ENCODE measurements at regions not wholly inside any gene's neighbourhood (a gene's known extent, or its start where the extent isn't known, plus 50 kb on each side); places are given as distances from the start of the nearest gene placed in this dataset.
"Not testable (repeated sequence)": the region's sequence is repeated elsewhere in the genome, so short reads cannot be mapped to it uniquely, and the experiment has no call there.

DNA sequence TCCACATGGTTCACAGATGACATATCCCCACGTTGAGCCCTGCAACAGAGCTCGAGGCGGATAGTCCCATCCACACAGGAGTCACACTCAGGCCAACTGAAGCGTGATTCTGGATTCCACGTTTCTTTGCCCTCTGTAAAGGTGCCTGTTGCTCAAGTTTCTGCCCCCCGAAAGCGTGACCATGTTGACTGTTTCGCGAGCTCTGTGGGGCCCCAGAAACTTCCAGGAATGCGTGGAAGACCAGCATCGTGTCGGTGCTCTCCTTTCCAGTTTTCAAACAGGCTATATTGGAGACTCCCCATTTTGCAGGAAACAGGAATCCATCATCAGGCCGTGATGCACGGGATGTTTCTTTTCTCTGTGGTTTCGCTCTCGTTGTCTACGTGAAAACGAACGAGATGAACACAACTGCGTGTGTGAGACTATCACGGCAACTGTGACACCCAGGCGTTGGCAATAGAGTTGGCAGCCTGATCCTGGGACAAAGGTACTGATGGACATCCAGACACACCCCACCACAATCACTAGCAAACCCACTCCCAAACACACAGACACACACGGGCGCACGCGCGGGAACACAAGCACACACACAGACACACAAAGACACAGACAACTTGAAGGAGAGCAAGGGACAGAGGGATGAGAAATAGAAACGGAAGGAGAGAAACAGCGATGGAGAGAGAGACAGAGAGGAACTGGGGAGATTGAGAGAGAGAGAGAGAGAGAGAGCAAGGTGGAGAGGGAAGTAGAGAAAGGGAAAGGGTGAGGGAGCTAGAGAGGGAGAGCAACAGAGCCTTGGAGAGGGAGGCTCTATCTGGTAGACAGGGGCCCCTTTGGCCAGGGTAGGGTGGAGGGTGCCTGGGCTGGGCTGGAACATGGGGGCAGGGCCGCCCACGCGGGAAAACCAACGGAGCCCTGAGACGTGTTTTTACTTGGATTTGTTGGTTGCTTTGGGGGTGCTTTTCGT, 1609.3 kb downstream of the SPATA31A7 start:
- DNase-seq, result peak; percentile 36

DNA sequence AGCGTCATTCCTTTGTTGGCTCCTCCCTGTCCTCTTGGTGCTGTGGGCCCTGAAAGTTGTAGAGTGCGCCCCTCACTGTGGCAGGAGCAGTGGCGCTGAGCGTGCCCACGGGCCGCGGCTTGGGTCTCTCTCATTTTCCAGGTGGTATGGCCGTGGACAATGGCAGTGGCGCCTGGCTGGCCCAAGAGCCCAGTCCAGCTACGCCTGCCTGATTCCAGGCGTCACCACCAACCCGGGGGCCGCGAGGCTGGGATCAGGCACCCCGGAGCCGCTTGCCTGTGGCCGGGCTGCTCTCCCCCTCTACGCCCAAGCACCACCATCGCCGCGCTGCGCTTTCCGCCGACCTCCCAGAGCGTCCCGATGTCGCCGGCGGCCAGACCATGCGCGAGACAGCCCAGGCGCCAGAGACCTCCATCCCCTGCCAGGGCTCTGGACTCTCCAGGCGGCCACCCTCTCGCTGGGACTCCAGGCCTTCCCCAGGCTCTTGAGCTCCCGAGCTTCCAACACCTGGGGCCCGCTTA, 1610.1 kb downstream of the SPATA31A7 start:
- DNase-seq, result peak; percentile 43

DNA sequence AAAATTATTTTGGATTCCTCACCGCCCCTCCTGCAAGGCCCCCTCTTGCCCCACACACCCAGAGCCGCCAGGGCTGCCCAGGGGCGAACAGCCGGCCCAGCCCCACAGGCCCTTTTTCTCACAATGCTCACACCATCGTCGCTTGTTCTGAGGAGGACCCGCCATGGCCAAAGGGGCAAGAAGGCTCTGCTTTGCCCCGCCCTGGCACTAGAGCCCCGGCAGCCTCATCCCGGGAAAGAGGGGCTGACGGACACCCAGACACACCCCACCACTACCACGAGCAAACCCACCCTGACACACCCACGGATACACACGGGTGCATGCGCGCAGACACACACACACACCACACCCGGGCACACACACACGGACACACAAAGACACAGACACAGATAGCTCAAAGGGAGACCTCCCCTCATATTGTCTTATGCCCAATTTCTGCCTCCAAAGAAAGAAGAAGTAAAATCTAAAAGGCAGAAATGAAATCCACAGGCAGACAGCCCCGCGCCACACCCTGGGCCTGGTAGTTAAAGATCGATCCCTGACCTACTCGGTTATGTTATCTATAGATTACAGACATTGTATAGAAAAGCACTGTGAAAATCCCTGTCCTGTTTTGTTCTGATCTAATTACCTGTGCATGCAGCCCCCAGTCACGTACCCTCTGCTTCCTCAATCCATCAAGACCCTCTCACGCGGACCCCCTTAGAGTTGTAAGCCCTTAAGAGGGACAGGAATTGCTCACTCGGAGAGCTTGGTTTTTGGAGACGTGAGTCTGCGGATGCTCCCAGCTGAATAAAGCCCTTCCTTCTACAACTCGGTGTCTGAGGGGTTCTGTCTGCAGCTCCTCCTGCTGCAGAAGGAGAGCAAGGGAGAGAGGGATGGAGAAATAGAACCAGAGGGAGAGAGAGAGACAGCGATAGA, 1610.9 kb downstream of the SPATA31A7 start:
- peak; percentile 41 for DNase-seq

DNA sequence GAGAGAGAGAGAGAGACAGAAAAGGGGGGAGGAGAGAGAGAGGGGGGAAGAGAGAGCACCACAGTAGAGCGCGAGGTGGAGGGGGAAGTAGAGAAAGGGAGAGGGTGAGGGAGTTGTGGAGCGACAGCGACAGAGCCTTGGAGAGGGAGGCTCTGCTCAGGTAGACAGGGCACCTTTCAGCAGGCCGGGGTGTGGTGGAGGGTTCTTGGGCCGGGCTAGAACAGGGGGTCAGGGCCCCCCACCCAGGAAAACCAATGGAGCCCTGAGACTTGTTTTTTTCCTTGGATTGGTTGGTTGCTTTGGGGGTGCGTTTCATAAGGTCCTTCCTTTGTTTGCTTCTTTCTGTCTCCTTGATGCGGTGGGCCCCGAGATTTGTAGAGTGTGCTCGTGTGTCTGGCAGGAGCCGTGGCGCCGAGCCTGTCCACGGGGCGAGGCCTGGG, 1611.6 kb downstream of the SPATA31A7 start:
- DNase-seq, result peak; percentile 23

DNA sequence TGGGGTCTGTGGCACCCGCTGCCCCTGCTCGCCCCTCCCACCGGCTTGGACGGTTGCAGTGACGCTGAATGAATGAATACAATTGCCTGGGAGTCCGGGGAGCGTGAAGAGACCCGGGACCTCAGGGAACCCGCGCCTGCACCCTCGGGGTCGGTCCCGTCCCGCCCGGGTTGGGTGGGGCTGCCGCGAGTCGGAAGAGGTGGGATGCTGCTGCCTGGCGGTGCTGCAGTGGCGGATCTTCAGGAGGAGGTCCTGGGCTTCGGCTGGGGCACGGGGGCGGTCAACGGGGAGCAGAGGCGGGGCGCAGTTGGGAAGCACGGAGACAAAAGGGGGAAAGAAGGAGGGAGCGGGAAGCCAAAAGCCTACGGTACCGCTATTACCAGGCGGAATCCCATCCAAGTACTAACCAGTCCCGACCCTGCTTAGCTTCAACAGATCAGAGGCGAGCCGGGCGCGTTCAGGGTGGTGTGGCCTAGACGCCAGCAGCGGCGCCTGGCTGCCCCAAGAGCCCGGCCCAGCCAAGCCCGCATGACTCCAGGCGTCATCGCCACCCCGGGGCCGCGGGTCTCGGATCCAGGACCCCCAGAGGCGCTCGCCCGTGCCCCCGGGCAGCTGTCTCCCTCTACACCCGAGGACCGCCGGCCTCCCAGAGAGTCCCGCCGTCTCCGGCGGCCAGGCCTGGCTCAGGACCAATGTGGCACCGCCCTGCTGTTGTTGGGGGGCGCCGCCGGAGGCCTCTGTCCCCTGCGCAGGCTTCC, 1612.3 kb downstream of the SPATA31A7 start:
- DNase-seq, result peak; percentile 91

DNA sequence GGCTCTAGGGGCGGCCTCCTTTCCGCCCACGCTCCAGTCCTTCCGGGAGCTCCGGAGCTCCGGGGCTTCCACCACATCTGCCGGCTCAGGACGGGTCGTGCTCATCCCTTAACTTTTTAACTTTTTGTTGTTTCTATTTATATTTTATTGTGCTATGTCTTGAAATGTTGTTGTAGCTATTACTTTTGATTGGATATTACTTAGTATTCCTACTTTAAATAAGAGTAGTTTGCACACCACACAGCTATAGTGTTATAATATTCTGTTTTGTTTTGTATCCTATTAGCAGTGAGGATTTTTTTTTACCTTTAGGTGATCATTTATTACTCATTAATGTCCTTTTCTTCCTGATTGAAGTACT, 1612.9 kb downstream of the SPATA31A7 start:
- not testable (repeated sequence) for DNase-seq

DNA sequence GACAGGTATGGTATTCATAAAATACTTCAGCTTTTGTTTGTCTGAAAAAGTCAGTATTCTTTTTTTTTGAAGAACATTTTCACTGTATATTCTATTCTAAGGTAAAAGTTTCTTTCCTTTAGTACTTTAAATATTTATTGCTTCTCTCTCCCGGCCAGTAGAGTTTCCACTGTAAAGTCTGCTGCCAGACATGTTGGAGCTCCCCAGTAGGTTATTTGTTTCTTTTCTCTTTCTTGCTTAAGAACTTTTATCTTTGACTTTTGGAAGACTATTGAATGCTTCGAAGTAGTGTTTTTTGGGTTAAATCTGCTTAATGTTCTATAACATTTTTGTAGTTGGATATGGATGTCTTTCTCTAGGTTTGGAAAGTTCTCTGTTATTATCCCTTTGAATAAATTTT, 1613.3 kb downstream of the SPATA31A7 start:
- DNase-seq, result not testable (repeated sequence)

DNA sequence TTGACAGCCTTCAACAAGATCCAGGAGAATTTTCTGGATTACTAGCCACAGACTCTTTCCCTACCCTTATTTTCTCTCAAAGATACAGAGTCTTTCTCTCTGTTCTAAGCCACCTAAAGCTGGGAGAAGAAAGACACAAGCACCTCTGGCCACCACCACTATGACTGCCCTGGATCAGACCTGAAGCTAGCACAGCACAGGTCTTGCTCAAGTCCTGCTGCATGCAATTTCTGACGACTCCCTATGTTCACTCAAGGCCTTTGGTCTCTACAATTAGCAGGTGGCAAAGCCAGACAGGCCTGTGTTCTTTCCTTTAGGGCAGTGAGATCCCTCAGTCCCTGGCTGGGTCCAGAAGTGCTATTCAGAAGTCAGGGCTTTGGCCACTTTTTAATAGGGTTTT, 1614.5 kb downstream of the SPATA31A7 start:
- not testable (repeated sequence) for DNase-seq

DNA sequence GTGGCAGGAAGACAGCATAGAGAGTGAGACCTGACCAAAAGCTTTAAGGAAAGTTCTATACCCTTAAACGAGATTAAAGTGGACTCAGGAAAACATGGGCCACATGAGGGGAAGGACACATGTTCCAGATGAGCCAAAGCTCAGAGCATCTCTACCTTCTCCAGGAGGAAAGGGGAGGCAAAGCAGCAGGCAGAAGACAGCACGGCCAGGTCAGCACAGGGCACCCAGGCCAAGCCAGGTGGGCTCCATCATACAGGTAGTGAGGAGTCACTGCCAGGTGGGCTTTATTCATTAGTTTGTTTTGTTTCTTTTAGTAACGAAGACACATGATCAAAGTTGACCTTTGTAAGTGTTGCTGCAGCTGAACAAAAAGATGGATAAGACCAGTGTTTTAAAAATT, 1617.6 kb downstream of the SPATA31A7 start:
- not testable (repeated sequence) for DNase-seq

DNA sequence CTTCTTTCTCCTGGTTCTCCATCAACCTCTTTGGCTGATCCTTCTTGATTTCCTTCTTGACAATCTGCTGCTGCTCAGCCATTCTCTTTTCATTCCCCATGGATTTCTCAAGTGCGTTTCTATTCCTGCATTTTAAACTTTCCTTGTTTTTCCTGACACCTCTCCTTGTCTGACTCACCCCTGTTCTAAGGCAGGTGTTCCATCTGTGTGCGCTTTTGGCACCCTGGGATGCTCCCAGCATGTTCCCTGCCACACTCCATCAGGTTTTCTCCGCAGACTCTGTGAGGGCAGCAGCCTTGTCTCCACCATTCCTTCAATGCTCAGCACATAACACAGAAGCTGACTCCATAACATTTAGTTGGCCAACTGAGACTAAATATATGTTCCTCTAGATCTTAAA, 1618.2 kb downstream of the SPATA31A7 start:
- not testable (repeated sequence) for DNase-seq

DNA sequence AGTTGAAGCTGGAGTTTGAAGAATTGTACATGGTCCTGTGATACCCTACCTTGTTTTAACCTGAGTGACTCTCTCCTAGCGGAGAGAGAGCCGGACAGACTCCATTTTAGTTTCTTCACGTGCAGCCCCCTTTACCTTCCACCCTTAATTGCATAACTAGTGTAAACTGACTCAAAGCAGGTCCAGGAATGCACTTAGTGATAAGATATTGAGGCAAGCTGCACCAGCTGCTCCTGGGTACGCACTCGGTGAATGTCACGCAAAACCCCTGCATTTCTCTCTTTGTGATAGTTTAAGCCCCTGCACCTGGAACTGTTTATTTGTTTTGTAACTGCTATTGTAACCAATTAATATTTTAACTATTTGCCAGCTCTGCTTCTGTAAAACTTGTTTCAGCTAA, 1620.5 kb downstream of the SPATA31A7 start:
- DNase-seq, result not testable (repeated sequence)

DNA sequence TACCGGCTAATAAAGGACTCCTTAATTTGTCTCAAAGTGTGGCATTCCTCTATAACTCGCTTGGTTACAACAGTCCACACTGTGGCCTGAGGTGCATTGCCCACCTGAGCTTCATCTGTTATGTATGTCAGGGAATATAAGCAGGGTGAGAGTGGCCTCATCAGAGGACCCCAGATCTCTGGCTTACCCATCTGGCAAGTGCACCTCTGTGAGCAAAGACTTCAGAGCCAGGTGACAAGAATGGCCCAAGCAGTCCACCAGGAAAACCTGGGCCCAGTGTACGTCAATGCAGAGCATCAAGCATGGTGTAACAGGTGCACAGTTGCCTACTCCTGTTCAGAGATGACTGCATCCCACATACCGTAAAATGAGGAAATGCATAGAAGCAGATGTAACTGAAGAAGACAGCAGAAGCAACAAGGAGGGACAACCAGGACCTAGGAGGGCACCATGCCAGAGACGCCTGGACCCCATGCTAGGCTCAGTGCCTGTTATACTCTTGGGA, 1621.0 kb downstream of the SPATA31A7 start:
- not testable (repeated sequence) for DNase-seq

DNA sequence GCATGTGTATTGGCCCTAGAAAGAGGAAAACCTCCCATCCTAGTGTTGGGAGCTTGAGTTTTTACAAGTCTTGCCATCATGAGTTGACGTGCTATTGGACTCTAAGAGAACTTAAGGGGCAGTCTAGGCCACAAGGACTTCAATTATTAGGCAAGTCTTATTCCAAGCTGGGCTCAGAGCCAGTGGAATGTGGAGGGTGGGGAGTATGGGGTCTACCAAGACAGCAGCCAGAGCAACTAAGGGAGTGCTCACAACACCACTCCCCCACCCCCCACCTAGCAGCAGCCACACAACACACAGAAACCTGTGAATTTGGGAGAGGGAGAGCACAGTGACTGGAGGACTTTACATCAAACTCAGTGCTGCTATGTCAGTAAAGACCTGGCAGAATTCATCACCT, 1625.6 kb downstream of the SPATA31A7 start:
- peak; percentile 16 for DNase-seq

DNA sequence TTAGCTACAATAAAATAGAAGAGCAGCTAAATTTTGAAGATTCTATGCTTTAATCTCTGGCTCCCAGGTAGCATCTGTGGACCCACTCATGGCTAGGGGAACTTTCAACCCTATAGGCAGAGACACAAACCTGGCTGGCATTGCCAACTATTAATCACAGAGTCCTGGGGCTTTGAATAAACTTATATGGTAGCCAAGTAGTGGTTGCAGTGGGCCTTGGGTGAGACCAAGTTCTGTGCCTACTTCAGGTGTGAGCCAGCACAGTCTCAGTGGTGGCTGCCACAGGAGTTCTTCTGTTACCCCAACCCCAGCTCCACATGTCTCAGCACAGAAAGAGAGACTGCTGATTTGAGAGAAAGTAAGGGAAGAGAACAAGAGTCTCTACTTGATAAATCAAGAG, 1626.5 kb downstream of the SPATA31A7 start:
- DNase-seq, result not testable (repeated sequence)

DNA sequence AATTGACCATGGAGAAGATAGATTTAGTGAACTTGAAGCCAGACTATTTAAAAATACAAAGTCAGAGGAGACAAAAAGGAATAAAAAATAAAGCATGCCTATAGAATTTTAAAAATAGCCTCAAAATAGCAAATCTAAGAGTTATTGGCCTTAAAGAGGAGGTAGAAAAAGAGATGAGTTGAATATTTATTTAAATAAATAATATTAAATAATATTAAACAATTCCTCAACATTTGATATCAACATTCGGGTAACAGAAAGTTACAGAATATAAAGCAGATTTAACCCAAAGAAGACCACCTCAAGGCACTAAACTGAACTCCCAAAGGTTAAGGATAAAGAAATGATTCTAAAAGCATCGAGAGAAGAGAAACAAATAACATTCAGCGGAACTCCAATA, 1627.4 kb downstream of the SPATA31A7 start:
- DNase-seq, result not testable (repeated sequence)

DNA sequence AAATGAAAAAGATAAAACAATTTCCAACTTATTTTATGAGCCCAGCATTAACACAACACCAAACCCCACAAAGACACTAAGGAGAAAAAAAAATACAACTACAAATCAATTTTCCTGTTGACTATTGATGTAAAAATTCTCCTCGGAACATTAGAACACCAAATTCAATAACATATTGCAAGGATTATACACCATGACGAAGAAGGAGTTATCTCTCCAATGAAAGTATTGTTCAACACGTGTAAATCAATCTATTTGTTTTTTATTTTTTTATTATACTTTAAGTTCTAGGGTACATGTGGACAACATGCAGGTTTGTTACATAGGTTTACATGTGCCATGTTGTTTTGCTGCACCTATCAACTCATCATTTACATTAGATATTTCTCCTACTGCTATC, 1632.3 kb downstream of the SPATA31A7 start:
- DNase-seq, result not testable (repeated sequence)

DNA sequence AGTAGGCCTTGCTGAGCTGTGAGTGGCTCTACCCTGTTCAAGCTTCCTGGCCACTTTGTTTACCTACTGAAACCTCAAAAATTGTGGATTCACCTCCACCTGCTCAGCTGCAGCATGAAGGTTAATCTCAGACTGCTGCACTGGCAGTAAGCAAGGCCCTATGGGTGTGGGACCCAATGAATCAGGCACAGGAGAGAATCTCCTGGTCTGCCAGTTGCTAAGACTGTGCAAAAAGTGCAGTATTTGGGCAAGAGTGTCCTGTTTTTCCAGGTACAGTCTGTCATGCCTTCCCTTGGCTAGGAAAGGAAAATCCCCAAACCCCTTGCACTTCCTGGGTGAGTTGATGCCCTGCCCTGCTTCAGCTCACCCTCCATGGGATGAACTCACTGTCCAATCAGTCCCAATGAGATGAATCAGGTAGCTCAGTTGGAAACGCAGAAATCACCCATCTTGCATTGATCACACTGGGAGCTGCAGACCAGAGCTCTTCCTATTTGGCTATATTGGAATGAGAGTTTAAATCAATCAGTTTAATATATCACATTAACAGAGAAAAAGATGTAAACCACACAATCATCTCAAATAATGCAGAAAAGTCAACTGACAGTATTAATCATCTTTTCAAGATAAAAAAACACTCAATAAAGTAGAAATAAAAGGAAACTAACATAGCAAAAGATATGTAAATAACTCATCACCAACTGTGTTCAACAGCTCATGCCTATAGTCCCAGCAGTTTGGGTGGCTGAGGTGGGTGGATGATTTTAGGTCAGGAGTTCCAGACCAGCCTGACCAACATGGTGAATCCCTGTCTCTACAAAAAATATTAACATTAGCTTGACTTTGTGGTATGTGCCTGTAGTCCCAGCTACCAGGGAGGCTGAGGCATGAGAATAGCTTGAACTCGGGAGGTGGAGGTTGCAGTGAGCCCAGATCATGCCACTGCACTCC, 1638.4 kb downstream of the SPATA31A7 start:
- not testable (repeated sequence) for DNase-seq

DNA sequence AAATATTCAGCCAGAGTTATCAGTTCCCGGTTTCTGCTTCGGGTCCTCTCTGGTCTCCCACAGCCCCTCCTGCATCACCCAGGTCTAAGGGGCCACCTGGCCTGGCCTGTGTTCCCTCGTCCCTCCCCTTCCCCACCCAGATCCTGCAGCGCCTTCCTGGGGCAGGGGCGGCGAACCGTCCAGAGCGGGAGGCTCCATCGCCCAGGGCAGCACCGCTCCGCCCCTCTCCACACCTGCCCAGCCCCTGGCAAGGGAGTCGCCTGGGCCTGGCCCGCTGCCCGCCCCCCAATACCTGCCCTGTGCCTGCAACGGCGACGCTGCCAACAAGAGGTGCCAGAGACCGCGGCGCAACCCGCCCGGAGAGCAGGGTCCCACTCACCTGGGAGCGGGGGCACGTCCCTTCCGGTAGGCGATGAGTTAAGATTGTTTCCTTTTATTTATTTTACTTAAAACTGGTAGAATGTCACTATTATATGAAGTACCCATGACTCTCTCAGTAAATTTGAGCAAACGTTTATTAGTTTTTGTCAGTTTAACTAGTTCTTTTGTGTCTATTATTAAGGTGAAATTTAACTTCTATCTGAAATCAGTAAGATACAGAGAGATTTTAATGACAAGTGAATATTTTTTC, 1641.1 kb downstream of the SPATA31A7 start:
- DNase-seq, result not testable (repeated sequence)

DNA sequence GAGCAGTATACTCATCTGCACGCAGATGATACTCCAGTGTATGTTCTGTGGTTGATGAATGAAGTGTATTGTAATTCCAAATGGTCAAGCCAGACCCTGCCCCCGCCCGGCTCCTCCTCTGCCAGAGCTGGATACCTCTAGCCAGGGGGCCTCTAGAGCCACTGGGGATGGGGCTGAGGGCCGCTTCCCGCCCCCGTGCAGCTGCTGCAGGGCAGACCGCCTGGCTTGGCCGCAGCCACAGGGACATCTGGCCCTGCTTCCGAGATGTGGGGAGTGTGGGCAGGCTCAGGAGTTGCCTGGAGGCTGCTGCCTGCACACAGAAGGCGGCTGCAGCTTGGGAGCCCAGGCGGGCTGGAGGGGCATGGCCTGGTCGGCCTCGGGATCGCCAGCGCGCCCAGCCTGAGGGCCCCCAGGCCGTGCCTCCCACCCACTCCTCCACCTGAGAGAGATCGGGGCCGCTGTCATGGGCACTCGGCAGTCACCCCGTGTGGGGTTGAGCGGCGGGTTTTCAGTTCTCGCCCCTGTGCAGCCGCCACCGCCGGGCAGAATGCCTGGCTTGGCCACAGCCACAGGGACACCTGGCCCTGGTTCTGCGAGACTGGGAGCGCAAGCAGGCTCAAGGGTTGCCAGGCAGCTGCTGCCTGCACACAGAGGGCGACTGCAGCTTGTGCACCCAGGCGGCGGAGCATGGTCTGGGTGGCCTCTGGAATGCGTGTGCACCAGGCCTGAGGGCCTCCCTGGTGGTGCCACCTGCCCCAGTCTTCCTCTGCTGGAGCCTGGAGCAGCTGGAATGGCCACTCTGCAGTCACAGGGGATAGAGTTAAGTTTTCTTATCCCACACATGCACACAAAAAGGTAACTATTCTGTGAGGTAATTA, 1643.7 kb downstream of the SPATA31A7 start:
- DNase-seq, result peak; percentile 15

Data from right hindlimb (tissue), 1 donor.